NCI-H2029 (cell line): ENCODE measurements at regions not wholly inside any gene's neighbourhood (a gene's known extent, or its start where the extent isn't known, plus 50 kb on each side); places are given as distances from the start of the nearest gene placed in this dataset.
"Not testable (repeated sequence)": the region's sequence is repeated elsewhere in the genome, so short reads cannot be mapped to it uniquely, and the experiment has no call there.

Experiments
- DNase-seq: peaks from one replicate; lab custom pipeline; 2025; lab: John Stamatoyannopoulos, UW

- not testable (repeated sequence) for DNase-seq
These were observed 309.6 kb downstream of the SPATA31A1 start for GRCh38 chr9:39665020-39665419.

GRCh38 chr9:39674437-39675210 is 319.2 kb downstream of the SPATA31A1 start:
- not testable (repeated sequence) for DNase-seq

GRCh38 chr9:39675211-39675553 is 319.7 kb downstream of the SPATA31A1 start:
- DNase-seq = not testable (repeated sequence)

- DNase-seq = not testable (repeated sequence)
These were observed 323.2 kb downstream of the SPATA31A1 start for GRCh38 chr9:39678534-39679263.

GRCh38 chr9:39680694-39681401 is 325.4 kb downstream of the SPATA31A1 start:
- DNase-seq = not testable (repeated sequence)

- not testable (repeated sequence) for DNase-seq
These were observed 373.4 kb downstream of the SPATA31A1 start for GRCh38 chr9:39728862-39729261.

GRCh38 chr9:39744898-39745297 is 389.4 kb downstream of the SPATA31A1 start:
- not testable (repeated sequence) for DNase-seq

GRCh38 chr9:39775570-39775969 is 420.1 kb downstream of the SPATA31A1 start:
- DNase-seq = not testable (repeated sequence)

GRCh38 chr9:39791356-39791755 is 435.9 kb downstream of the SPATA31A1 start:
- DNase-seq = not testable (repeated sequence)

GRCh38 chr9:39797935-39798334 is 442.5 kb downstream of the SPATA31A1 start:
- DNase-seq = not testable (repeated sequence)

GRCh38 chr9:39799252-39799651 is 443.8 kb downstream of the SPATA31A1 start:
- DNase-seq = not testable (repeated sequence)

- DNase-seq = not testable (repeated sequence)
These were observed 447.1 kb downstream of the SPATA31A1 start for GRCh38 chr9:39802561-39802960.

GRCh38 chr9:39809401-39810226 is 454.1 kb downstream of the SPATA31A1 start:
- DNase-seq = not testable (repeated sequence)

- not testable (repeated sequence) for DNase-seq
These were observed 454.9 kb downstream of the SPATA31A1 start for GRCh38 chr9:39810401-39810800.

GRCh38 chr9:39811615-39812014 is 456.1 kb downstream of the SPATA31A1 start:
- not testable (repeated sequence) for DNase-seq

GRCh38 chr9:39828457-39828856 is 473.0 kb downstream of the SPATA31A1 start:
- not testable (repeated sequence) for DNase-seq
